Mucosa of descending colon (tissue), 3 donors: ENCODE measurements at regions not wholly inside any gene's neighbourhood (a gene's known extent, or its start where the extent isn't known, plus 50 kb on each side); places are given as distances from the start of the nearest gene placed in this dataset.

Source experiments
- ATAC-seq: fragments of 200-7000 bp; cut with Tn5 transposase; one replicate; pipeline ENCODE4 v1.9.1; 2020; ENCODE audit warnings: mild to moderate bottlenecking, moderate library complexity
- DNase-seq, 3 donors: peaks; one replicate each; pipeline ENCODE4 v3.0.0-alpha.2; 2020
- H3K36me3 ChIP-seq: fragments of 200-600 bp; one replicate; pipeline ENCODE4 v1.8.0; 2021; ENCODE audit warnings: low read depth, mild to moderate bottlenecking
- H3K4me1 ChIP-seq: fragments of 200-600 bp; one replicate; pipeline ENCODE4 v1.8.0; 2021; ENCODE audit warnings: low read depth, mild to moderate bottlenecking
- H3K4me3 ChIP-seq: fragments of 200-600 bp; one replicate; pipeline ENCODE4 v1.8.0; 2021; ENCODE audit warnings: mild to moderate bottlenecking
- H3K9me3 ChIP-seq: fragments of 200-600 bp; one replicate; pipeline ENCODE4 v1.8.0; 2021; ENCODE audit warnings: mild to moderate bottlenecking
- intact Hi-C, 2 donors: fragments of 100-400 bp; cut with DNase I in 1 of 2; cut with micrococcal nuclease in 1 of 2; formaldehyde crosslinking; loops; one replicate each; pipeline versions ENCODE4 v1.11.0 to v1.11.1; 2022; cut with DNase I, micrococcal nuclease
- TF ChIP-seq, protein P1 (sequence below): fragments of 200-600 bp; IDR thresholded peaks from one replicate; pipeline ENCODE4 v1.8.0; 2022; ENCODE audit warnings: antibody characterized with exemption, mild to moderate bottlenecking
- donor health status: DM: no; HTN: no; CAD: no; lungs with moderate emphysema.
- donor health status: DM: no; HTN: no; CAD: no.
- donor health status: DM: no; HTN: yes; CAD: no.

DNA sequence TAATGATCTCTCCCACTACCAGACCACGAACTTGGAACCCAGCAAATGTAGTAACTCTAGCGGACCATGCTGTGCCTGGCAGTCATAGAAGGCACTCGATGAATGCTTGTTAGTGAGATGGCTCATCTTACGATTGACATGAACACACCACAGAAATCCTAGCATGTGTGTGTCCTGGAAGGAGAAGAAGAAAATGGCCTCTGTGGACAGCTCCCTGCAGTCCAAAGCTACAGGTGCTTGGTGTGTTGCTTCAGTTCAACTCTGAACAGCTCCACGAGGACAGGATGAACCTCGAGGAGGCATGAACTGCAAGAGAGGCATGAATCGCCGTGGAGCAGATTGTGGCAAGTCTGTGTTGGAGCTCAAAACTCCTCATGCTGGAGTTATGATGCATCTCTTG lies 93.5 kb downstream of the KLF6 start:
- ATAC-seq = no peak
- Histone ChIP-seq H3K36me3 (no peaks in the 10 kb centered on the region), H3K4me1 (no peaks in the 10 kb centered on the region), H3K4me3 (no peak overlapping the region), H3K9me3 (no peaks in the 10 kb centered on the region)
- intact Hi-C loops = no loop called here
- TF ChIP-seq, protein P1, sequence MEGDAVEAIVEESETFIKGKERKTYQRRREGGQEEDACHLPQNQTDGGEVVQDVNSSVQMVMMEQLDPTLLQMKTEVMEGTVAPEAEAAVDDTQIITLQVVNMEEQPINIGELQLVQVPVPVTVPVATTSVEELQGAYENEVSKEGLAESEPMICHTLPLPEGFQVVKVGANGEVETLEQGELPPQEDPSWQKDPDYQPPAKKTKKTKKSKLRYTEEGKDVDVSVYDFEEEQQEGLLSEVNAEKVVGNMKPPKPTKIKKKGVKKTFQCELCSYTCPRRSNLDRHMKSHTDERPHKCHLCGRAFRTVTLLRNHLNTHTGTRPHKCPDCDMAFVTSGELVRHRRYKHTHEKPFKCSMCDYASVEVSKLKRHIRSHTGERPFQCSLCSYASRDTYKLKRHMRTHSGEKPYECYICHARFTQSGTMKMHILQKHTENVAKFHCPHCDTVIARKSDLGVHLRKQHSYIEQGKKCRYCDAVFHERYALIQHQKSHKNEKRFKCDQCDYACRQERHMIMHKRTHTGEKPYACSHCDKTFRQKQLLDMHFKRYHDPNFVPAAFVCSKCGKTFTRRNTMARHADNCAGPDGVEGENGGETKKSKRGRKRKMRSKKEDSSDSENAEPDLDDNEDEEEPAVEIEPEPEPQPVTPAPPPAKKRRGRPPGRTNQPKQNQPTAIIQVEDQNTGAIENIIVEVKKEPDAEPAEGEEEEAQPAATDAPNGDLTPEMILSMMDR = no peak
- no peak for DNase-seq

DNA sequence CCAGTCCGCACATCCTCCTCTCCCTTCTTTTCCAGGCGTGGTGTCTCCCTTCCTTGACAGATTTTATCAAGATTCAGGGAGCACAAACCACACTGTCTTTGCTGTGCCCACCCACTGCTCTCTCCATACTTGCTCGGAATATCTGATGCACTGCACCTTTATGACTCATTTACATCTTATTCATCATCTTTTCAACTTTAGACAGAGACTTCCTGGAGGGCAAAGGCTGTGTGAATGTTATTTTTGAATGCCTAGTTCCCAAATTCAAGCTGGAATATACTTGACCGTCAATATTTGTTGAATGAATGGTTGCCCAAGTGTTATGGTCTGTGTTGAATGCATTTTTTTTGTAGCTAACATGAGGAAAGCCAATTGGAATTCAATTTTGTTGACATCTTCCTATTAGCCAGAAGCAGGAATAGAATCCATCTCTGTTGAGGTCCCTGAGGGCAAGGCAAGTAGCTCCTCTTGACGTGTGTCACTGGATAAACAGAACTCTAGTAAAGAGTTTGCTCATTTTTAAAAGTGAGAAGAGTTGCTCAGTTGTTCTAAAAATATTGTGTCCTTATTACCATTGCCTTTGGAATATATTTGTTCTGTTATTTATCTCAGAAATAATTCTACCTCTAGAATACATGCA lies 95.0 kb downstream of the KLF6 start:
- Histone ChIP-seq H3K4me3 (no peak overlapping the region), H3K36me3 (no peaks in the 10 kb centered on the region), H3K4me1 (no peaks in the 10 kb centered on the region), H3K9me3 (no peaks in the 10 kb centered on the region)
- intact Hi-C loops = no loop called here
- ATAC-seq (no peak), DNase-seq (no peak)
- TF ChIP-seq, protein P1 = no peak

DNA sequence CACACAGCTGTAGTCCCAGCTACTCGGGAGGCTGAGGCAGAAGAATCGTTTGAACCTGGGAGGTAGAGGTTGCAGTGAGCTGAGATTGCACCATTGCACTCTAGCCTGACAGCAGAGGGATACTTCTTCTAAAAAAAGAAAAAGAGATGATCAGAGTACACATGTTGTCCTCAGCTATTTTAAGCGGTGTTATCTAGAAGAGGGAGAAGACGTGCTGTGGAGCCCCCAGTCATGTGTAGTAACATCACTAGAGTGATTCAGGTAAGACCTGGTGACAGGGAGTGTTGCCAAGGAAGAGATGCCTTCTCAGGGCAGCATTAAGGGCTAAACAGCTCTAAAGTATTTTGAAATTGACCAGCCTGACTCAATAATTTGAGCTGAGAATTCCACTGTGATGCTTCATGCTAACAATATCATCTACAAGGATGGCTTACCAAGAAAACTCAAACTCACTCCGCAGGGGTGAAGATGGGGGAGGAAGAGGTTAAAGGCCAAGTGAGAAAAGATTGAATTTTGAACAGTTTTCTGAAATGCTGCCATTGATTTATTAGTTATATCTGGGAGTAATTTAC lies 97.4 kb downstream of the KLF6 start:
- Histone ChIP-seq H3K9me3 (no peaks in the 10 kb centered on the region), H3K4me3 (no peak overlapping the region), H3K36me3 (no peaks in the 10 kb centered on the region), H3K4me1 (no peaks in the 10 kb centered on the region)
- DNase-seq (no peak), ATAC-seq (no peak)
- intact Hi-C loops = no loop called here
- TF ChIP-seq, protein P1 = no peak

DNA sequence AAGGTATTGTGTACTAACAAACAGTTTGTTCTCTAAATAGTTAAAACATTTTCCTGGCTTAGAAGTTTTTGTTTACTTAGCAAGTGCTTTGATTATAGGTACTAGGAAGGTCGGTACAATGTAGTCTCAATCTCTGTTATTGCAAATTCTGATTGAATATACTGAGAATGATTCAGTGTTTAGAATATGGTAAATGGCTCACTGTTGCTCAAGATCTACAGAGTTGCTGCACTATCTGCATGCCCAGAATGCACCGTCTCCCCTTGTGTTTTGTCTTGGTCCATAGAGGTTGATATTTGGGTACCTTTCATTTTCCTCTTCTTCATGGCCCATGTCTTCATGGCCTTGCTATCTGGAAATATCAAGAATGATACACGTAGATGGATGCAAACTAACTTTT lies 99.6 kb downstream of the KLF6 start:
- Histone ChIP-seq H3K36me3 (no peaks in the 10 kb centered on the region), H3K9me3 (no peaks in the 10 kb centered on the region), H3K4me3 (no peak overlapping the region), H3K4me1 (no peaks in the 10 kb centered on the region)
- ATAC-seq (no peak), DNase-seq (no peak)
- intact Hi-C loops = no loop called here
- TF ChIP-seq, protein P1 = no peak

DNA sequence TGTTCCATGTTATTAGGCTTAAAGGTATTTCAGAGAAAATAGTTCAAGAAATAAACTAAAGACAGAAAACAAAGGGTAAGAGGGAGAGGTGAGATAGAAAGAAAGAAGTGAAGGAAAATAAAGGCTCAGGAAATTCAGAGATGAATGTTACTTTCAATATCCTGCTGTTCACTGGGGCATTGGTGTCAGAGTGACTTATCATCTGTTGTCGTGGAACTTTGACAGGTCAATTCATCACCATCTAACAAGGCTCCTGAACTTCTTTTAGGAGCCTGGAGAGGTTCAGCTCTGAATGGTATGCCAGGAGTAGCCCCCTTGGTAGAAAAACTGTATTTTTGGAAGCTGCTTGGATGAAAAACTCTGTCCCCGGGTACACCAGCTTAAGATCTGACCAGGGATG lies 100.1 kb downstream of the KLF6 start:
- Histone ChIP-seq H3K36me3 (no peaks in the 10 kb centered on the region), H3K9me3 (no peaks in the 10 kb centered on the region), H3K4me3 (no peak overlapping the region), H3K4me1 (no peaks in the 10 kb centered on the region)
- intact Hi-C loops = no loop called here
- TF ChIP-seq, protein P1 = no peak
- ATAC-seq = no peak
- no peak for DNase-seq

DNA sequence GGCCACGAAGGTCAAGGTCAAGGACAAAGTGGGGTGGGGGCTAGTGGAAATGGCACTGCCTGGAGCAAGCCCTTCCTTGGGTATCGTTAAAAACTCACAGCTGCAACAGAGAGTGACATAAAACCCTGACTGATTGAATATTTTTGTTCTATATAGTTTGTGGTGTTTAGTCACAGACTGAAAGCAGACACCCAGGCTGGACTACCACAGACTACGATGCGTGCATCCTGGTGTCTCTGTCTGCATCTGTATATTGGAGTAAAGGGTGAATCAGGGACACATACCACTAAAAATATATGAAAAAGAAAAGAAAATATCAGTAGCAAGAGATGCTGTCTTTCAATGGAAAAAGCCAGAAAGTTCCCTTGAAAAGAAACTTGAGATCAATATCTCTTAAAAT lies 101.4 kb downstream of the KLF6 start:
- intact Hi-C loops = no loop called here
- no peak overlapping the region for H3K4me3 ChIP-seq
- H3K9me3 ChIP-seq = no peaks in the 10 kb centered on the region
- no peaks in the 10 kb centered on the region for H3K4me1 ChIP-seq
- H3K36me3 ChIP-seq = no peaks in the 10 kb centered on the region
- TF ChIP-seq, protein P1 = no peak
- DNase-seq (no peak), ATAC-seq (no peak)
